Neural cell (in vitro differentiated cells): ENCODE measurements at regions not wholly inside any gene's neighbourhood (a gene's known extent, or its start where the extent isn't known, plus 50 kb on each side); places are given as distances from the start of the nearest gene placed in this dataset.

Experiments used
- H2AFZ ChIP-seq: fragments of 200-600, 300-800 bp; sonication (generic), shearing (Covaris generic); 2 replicates; pipeline ENCODE4 v1.6.0; 2014; ENCODE audit warnings: low read depth, mild to moderate bottlenecking, antibody characterized with exemption, low read length, moderate library complexity
- H3F3A ChIP-seq: fragments of 200-600 bp; shearing (Covaris generic); 2 replicates; pipeline ENCODE4 v1.6.1; 2016; ENCODE audit warnings: mild to moderate bottlenecking, moderate library complexity, mixed read lengths, antibody characterized with exemption, low read length; ENCODE audit not compliant: insufficient read depth, poor library complexity, severe bottlenecking
- H3K27ac ChIP-seq: fragments of 200-600, 300-800 bp; sonication (generic), shearing (Covaris generic); 2 replicates; pipeline ENCODE4 v1.5.1; 2014; ENCODE audit warnings: mild to moderate bottlenecking, low read length, moderate library complexity
- H3K27me3 ChIP-seq: fragments of 300-800, 200-600 bp; sonication (generic), shearing (Covaris generic); 2 replicates; pipeline ENCODE4 v1.6.0; 2014; ENCODE audit warnings: mild to moderate bottlenecking, low read depth, low read length, moderate library complexity; ENCODE audit not compliant: insufficient read depth
- H3K36me3 ChIP-seq: fragments of 300-800, 200-600 bp; sonication (generic), shearing (Covaris generic); 2 replicates; pipeline ENCODE4 v1.5.1; 2014; ENCODE audit warnings: mild to moderate bottlenecking, antibody characterized with exemption, low read length, moderate library complexity; ENCODE audit not compliant: insufficient read depth
- H3K4me2 ChIP-seq: fragments of 300-800, 200-600 bp; sonication (generic), shearing (Covaris generic); 2 replicates; pipeline ENCODE4 v1.6.0; 2014; ENCODE audit warnings: mild to moderate bottlenecking, low read length
- H3K4me3 ChIP-seq: fragments of 300-800, 200-600 bp; sonication (generic), shearing (Covaris generic); 2 replicates; pipeline ENCODE4 v1.5.1; 2014; ENCODE audit warnings: mild to moderate bottlenecking, low read length, moderate library complexity
- H3K79me2 ChIP-seq: fragments of 200-600 bp; shearing (Covaris generic); replicated peaks from 2 replicates; pipeline ENCODE4 v1.6.0; 2014; ENCODE audit warnings: mild to moderate bottlenecking, low read length, moderate library complexity; ENCODE audit not compliant: insufficient read depth
- H3K9ac ChIP-seq: fragments of 300-800, 200-600 bp; sonication (generic), shearing (Covaris generic); 2 replicates; pipeline ENCODE4 v1.6.1; 2016; ENCODE audit warnings: mild to moderate bottlenecking, low read length, mixed read lengths
- H3K9me2 ChIP-seq: fragments of 200-600 bp; shearing (Covaris generic); 2 replicates; pipeline ENCODE4 v1.6.1; 2016; ENCODE audit warnings: mild to moderate bottlenecking, low read length, mixed read lengths; ENCODE audit not compliant: insufficient read depth
- H3K9me3 ChIP-seq: fragments of 200-600, 300-800 bp; sonication (generic), shearing (Covaris generic); 2 replicates; pipeline ENCODE4 v1.6.1; 2016; ENCODE audit warnings: mild to moderate bottlenecking, mixed run types, low read length, moderate library complexity, mixed read lengths
- H4K20me1 ChIP-seq: fragments of 200-600 bp; shearing (Covaris generic); 2 replicates; pipeline ENCODE4 v1.6.1; 2016; ENCODE audit warnings: mild to moderate bottlenecking, mixed run types; ENCODE audit not compliant: insufficient read depth
- CTCF ChIP-seq: fragments of 450-650 bp; IDR thresholded peaks from 2 replicates; pipeline ENCODE4 v1.5.1; 2014; ENCODE audit warnings: antibody characterized with exemption, mild to moderate bottlenecking, moderate library complexity; ENCODE audit not compliant: poor library complexity, severe bottlenecking
- EP300 ChIP-seq: fragments of 450-650 bp; conservative IDR thresholded peaks from 2 replicates; pipeline ENCODE4 v1.6.1; 2014; ENCODE audit warnings: antibody characterized with exemption, mild to moderate bottlenecking, moderate library complexity; ENCODE audit not compliant: poor library complexity, severe bottlenecking
- EZH2 ChIP-seq: fragments of 200-600, 300-800 bp; shearing (Covaris generic), sonication (generic); IDR thresholded peaks from 2 replicates; pipeline ENCODE4 v1.6.1; 2014; ENCODE audit warnings: antibody characterized with exemption, low read length, borderline replicate concordance, mild to moderate bottlenecking; ENCODE audit not compliant: insufficient read depth, poor library complexity, severe bottlenecking
- MXI1 ChIP-seq: fragments of 450-650 bp; conservative IDR thresholded peaks from 2 replicates; pipeline ENCODE4 v1.6.1; 2014; ENCODE audit warnings: antibody characterized with exemption, mild to moderate bottlenecking; ENCODE audit not compliant: poor library complexity, severe bottlenecking
- POLR2AphosphoS5 ChIP-seq: IDR thresholded peaks from 2 replicates; pipeline ENCODE4 v1.6.1; 2012
- RAD21 ChIP-seq: fragments of 450-650 bp; conservative IDR thresholded peaks from 2 replicates; pipeline ENCODE4 v1.6.1; 2014; ENCODE audit warnings: antibody characterized with exemption, mild to moderate bottlenecking, moderate library complexity
- REST ChIP-seq: IDR thresholded peaks from 2 replicates; pipeline ENCODE4 v1.6.1; 2012; ENCODE audit warnings: borderline replicate concordance
- SMC3 ChIP-seq: fragments of 450-650 bp; conservative IDR thresholded peaks from 2 replicates; pipeline ENCODE4 v1.6.1; 2014; ENCODE audit warnings: antibody characterized with exemption, mild to moderate bottlenecking, moderate library complexity; ENCODE audit not compliant: poor library complexity
- TAF1 ChIP-seq: IDR thresholded peaks from 2 replicates; pipeline ENCODE4 v1.6.1; 2012; ENCODE audit warnings: low read depth

GRCh38 chr9:73023025-73023541 is 70.2 kb upstream of the ALDH1A1 start:
- no peaks in the 10 kb centered on the region for H3K27me3 ChIP-seq
- no peak for TF ChIP-seq MXI1
- peak; percentile 65 for TF ChIP-seq SMC3
- TF ChIP-seq CTCF = peak; percentile 65
- no peak for TF ChIP-seq REST
- peak; percentile 56 for TF ChIP-seq RAD21
- no peak for TF ChIP-seq EP300
- no peak for TF ChIP-seq TAF1
- TF ChIP-seq POLR2AphosphoS5 = no peak
- no peaks in the 10 kb centered on the region for H3K9me2 ChIP-seq
- H3K9me3 ChIP-seq = no peaks in the 10 kb centered on the region
- no peak overlapping the region for H3K4me2 ChIP-seq
- H4K20me1 ChIP-seq = no peaks in the 10 kb centered on the region
- no peak overlapping the region for H3K9ac ChIP-seq
- no peak overlapping the region for H3K4me3 ChIP-seq
- no peak overlapping the region for H2AFZ ChIP-seq
- H3K27ac ChIP-seq = no peak overlapping the region
- H3K79me2 ChIP-seq = no peaks in the 10 kb centered on the region
- no peaks in the 10 kb centered on the region for H3K36me3 ChIP-seq
- H3F3A ChIP-seq = no peaks in the 10 kb centered on the region

DNA sequence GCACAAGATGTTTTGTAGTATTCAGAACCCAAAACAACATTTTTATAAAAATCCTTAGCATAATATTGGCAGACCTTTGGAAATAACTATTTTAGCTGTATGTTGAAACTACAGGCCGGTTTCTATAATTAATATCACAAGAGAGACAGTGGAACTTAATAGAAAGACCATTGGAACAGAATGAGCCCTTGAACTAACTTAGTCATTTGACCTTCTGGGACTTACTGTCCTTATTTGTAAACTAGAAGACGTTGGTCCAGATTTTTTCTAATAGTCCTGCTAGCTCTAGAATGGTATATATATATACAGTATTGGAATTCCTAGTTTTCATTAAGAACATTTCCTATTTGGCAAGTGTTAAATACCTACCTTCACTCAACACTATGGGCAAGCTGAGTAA is 69.5 kb upstream of the ALDH1A1 start:
- H3K27me3 ChIP-seq = no peaks in the 10 kb centered on the region
- no peak overlapping the region for H3K4me3 ChIP-seq
- H3K27ac ChIP-seq = no peak overlapping the region
- no peaks in the 10 kb centered on the region for H3K79me2 ChIP-seq
- H3K9ac ChIP-seq = no peak overlapping the region
- no peaks in the 10 kb centered on the region for H3K36me3 ChIP-seq
- no peaks in the 10 kb centered on the region for H4K20me1 ChIP-seq
- H3K9me3 ChIP-seq = peaks cover 2% of the 10 kb centered on the region
- no peaks in the 10 kb centered on the region for H3K9me2 ChIP-seq
- H3F3A ChIP-seq = no peaks in the 10 kb centered on the region
- TF ChIP-seq RAD21 (no peak), TAF1 (no peak), EP300 (no peak), SMC3 (no peak), CTCF (no peak), EZH2 (no peak), MXI1 (no peak), REST (no peak), POLR2AphosphoS5 (no peak)
- no peak overlapping the region for H3K4me2 ChIP-seq
- H2AFZ ChIP-seq = no peak overlapping the region
